B cell (primary cell): ENCODE measurements at regions not wholly inside any gene's neighbourhood (a gene's known extent, or its start where the extent isn't known, plus 50 kb on each side); places are given as distances from the start of the nearest gene placed in this dataset.

Experiments used
- ATAC-seq: fragments of 200-7000 bp; cut with Tn5 transposase; one replicate; pipeline ENCODE4 v1.10.0; 2021; ENCODE audit warnings: low read depth, mild to moderate bottlenecking, moderate number of reproducible peaks, moderate library complexity
- CTCF ChIA-PET: fragments of 350-600 bp; sonication (Branson Sonifier 250); formaldehyde crosslinking; loops from one replicate; lab custom pipeline; 2021; ENCODE audit warnings: antibody characterized with exemption, inconsistent platforms; lab: Charles Lee
- POLR2A ChIA-PET: fragments of 350-600 bp; sonication (Branson Sonifier 250); formaldehyde crosslinking; loops from one replicate; lab custom pipeline; 2021; ENCODE audit warnings: antibody characterized with exemption; lab: Charles Lee
- DNase-seq: peaks from one replicate; pipeline ENCODE4 v3.0.0; 2013
- H2AFZ ChIP-seq: 2 replicates; pipeline ENCODE4 v1.6.1; 2012; ENCODE audit warnings: mild to moderate bottlenecking, low read depth, low read length; ENCODE audit not compliant: insufficient read depth, poor library complexity, severe bottlenecking
- H3K27ac ChIP-seq, 2 donors: 1 replicate in 1 of 2; 2 replicates in 1 of 2; pipeline ENCODE4 v1.5.1; 2012 to 2013; ENCODE audit warnings: low read length in 2 of 2, mild to moderate bottlenecking in 2 of 2, moderate library complexity in 1 of 2
- H3K27me3 ChIP-seq, 4 experiments: fragments of 200-600 bp in 1 of 4; sonication (generic) in 1 of 4; replicated peaks in 1 of 4; 1 replicate in 2 of 4; 2 replicates in 2 of 4; pipeline versions ENCODE4 v1.6.1 to v1.7.0; 2013 to 2016; ENCODE audit warnings: low read length in 3 of 4, mild to moderate bottlenecking in 2 of 4, mixed read lengths in 1 of 4, moderate library complexity in 1 of 4; ENCODE audit not compliant: insufficient read depth in 4 of 4, control insufficient read depth in 3 of 4; ENCODE audit errors: control extremely low read depth in 1 of 4
- H3K36me3 ChIP-seq, 2 experiments: replicated peaks in 1 of 2; 1 replicate in 1 of 2; 2 replicates in 1 of 2; pipeline versions ENCODE4 v1.6.1 to v1.7.1; 2013; ENCODE audit warnings: low read length in 1 of 2; ENCODE audit not compliant: insufficient read depth in 2 of 2, control insufficient read depth in 1 of 2; ENCODE audit errors: control extremely low read depth in 1 of 2, extremely low read depth in 1 of 2
- H3K4me1 ChIP-seq, 2 donors: fragments of 200-600 bp in 1 of 2; sonication (generic) in 1 of 2; 1 replicate in 1 of 2; 2 replicates in 1 of 2; pipeline versions ENCODE4 v1.5.1 to v1.6.1; 2013 to 2017; ENCODE audit warnings: low read length in 2 of 2; ENCODE audit not compliant: control insufficient read depth in 2 of 2, insufficient read depth in 2 of 2
- H3K4me2 ChIP-seq: replicated peaks from 2 replicates; pipeline ENCODE3; 2012; ENCODE audit warnings: mild to moderate bottlenecking, low read depth, low read length; ENCODE audit not compliant: poor library complexity, severe bottlenecking
- H3K4me3 ChIP-seq, 5 experiments: fragments of 200-600 bp in 1 of 5; sonication (generic) in 1 of 5; 1 replicate in 3 of 5; 2 replicates in 2 of 5; pipeline versions ENCODE4 v1.5.1 to v1.7.0; 2011 to 2016; ENCODE audit warnings: low read length in 4 of 5, mild to moderate bottlenecking in 4 of 5, low read depth in 2 of 5, control low read depth in 1 of 5, moderate library complexity in 1 of 5; ENCODE audit not compliant: insufficient read depth in 1 of 5; ENCODE audit errors: control extremely low read depth in 1 of 5, extremely low read depth in 1 of 5
- H3K79me2 ChIP-seq: fragments of 200-600 bp; sonication (generic); one replicate; pipeline ENCODE4 v1.6.0; 2016; ENCODE audit warnings: low read length; ENCODE audit not compliant: control insufficient read depth, insufficient read depth
- H3K9ac ChIP-seq: fragments of 200-600 bp; sonication (generic); 2 replicates; pipeline ENCODE4 v1.6.1; 2017; ENCODE audit warnings: mild to moderate bottlenecking, low read length, moderate library complexity
- H3K9me3 ChIP-seq, 3 donors: one replicate each; pipeline versions ENCODE4 v1.6.1 to v1.7.1; 2013; ENCODE audit warnings: low read length in 2 of 3; ENCODE audit not compliant: control insufficient read depth in 2 of 3, insufficient read depth in 1 of 3; ENCODE audit errors: control extremely low read depth in 1 of 3
- H4K20me1 ChIP-seq: 2 replicates; pipeline ENCODE4 v1.6.0; 2012; ENCODE audit warnings: mild to moderate bottlenecking, low read length; ENCODE audit not compliant: insufficient read depth, control insufficient read depth, poor library complexity, severe bottlenecking
- H3K27ac Mint-ChIP-seq: one replicate; pipeline ENCODE4 v1.8.0; 2021; ENCODE audit warnings: mixed read lengths
- H3K27me3 Mint-ChIP-seq: one replicate; pipeline ENCODE4 v1.8.0; 2021; ENCODE audit warnings: mixed read lengths
- H3K4me1 Mint-ChIP-seq: one replicate; pipeline ENCODE4 v1.8.0; 2021; ENCODE audit warnings: mixed read lengths
- H3K4me3 Mint-ChIP-seq: one replicate; pipeline ENCODE4 v1.8.0; 2021; ENCODE audit warnings: mixed read lengths
- H3K9me3 Mint-ChIP-seq: one replicate; pipeline ENCODE4 v1.8.0; 2022; ENCODE audit warnings: mixed read lengths; ENCODE audit not compliant: insufficient read depth
- CTCF ChIP-seq: fragments of 200-600 bp; IDR thresholded peaks from one replicate; pipeline ENCODE4 v1.8.0; 2022; ENCODE audit warnings: antibody characterized with exemption, mild to moderate bottlenecking
- EZH2 ChIP-seq: IDR thresholded peaks from 2 replicates; pipeline ENCODE4 v1.6.1; 2012; ENCODE audit warnings: borderline replicate concordance, low read depth, mild to moderate bottlenecking, moderate library complexity, low read length; ENCODE audit not compliant: insufficient read depth, poor library complexity, severe bottlenecking
- WGBS: methylation state at CpG from one replicate; pipeline ENCODE4 v1.1.5; 2013; ENCODE audit warnings: missing lambda C conversion rate; ENCODE audit not compliant: insufficient coverage; 5-methylcytosine and 5-hydroxymethylcytosine counted together
- intact Hi-C: fragments of 100-400 bp; cut with micrococcal nuclease; formaldehyde crosslinking; loops from one replicate; pipeline ENCODE4 v1.10.0; 2022

- Histone ChIP-seq H3K36me3 (no peaks in the 10 kb centered on the region), H3K27ac (no peak overlapping the region), H4K20me1 (no peaks in the 10 kb centered on the region), H3K4me3 (no peak overlapping the region), H3K9me3 (no peaks in the 10 kb centered on the region), H3K9ac (no peak overlapping the region), H3K79me2 (no peaks in the 10 kb centered on the region), H3K27me3 (no peaks in the 10 kb centered on the region), H3K4me2 (no peak overlapping the region), H2AFZ (no peak overlapping the region), H3K4me1 (peaks cover 0 to 6% of the 10 kb centered on the region in 2 donors)
- ChIA-PET POLR2A (no interaction called here), CTCF (no interaction called here)
- intact Hi-C loops: no loop called here
- DNase-seq (no peak), ATAC-seq (no peak)
- Mint-ChIP-seq H3K9me3 (no peaks in the 10 kb centered on the region), H3K27me3 (peaks cover 9% of the 10 kb centered on the region), H3K4me1 (peaks cover 6% of the 10 kb centered on the region), H3K4me3 (no peak overlapping the region), H3K27ac (no peak overlapping the region)
- no peak for TF ChIP-seq EZH2
- no peak for TF ChIP-seq CTCF
- WGBS: no CpG with 5 or more reads among the region's 5 CpGs
Measured at GRCh38 chrX:39771089-39771488, 326.7 kb downstream of the BCOR start.

GRCh38 chrX:39772057-39772832, 325.5 kb downstream of the BCOR start:
- intact Hi-C loops: no loop called here
- H3K79me2 ChIP-seq: no peaks in the 10 kb centered on the region
- POLR2A ChIA-PET: no interaction called here
- no peak overlapping the region for H3K4me3 Mint-ChIP-seq
- no peak for DNase-seq
- H3K9ac ChIP-seq: no peak overlapping the region
- WGBS: 0% methylated on average over 1 of the region's 21 CpGs
- no peaks in the 10 kb centered on the region for H3K27me3 ChIP-seq
- no peak overlapping the region for H3K27ac ChIP-seq
- H2AFZ ChIP-seq: peak overlapping the region; percentile 51
- TF ChIP-seq EZH2: no peak
- TF ChIP-seq CTCF: no peak
- H3K27ac Mint-ChIP-seq: no peak overlapping the region
- no peaks in the 10 kb centered on the region for H3K9me3 ChIP-seq
- H3K4me2 ChIP-seq: peak overlapping the region; percentile 26
- CTCF ChIA-PET: no interaction called here
- H4K20me1 ChIP-seq: no peaks in the 10 kb centered on the region
- no peak for ATAC-seq
- no peak overlapping the region for H3K4me3 ChIP-seq
- H3K36me3 ChIP-seq: no peaks in the 10 kb centered on the region
- H3K4me1 ChIP-seq: peaks cover 0 to 6% of the 10 kb centered on the region in 2 donors
- H3K27me3 Mint-ChIP-seq: peaks cover 9% of the 10 kb centered on the region
- peaks cover 6% of the 10 kb centered on the region for H3K4me1 Mint-ChIP-seq
- H3K9me3 Mint-ChIP-seq: no peaks in the 10 kb centered on the region
